SK-N-SH (cell line): ENCODE measurements at regions not wholly inside any gene's neighbourhood (a gene's known extent, or its start where the extent isn't known, plus 50 kb on each side); places are given as distances from the start of the nearest gene placed in this dataset.

Source experiments
- CTCF ChIA-PET: fragments of 300-600, 350-600 bp; formaldehyde crosslinking; extraction: SDS; loops from one replicate; lab custom pipeline; 2021; lab: Yijun Ruan, JAX
- POLR2A ChIA-PET: fragments of 350-600 bp; sonication (Branson Sonifier 250); formaldehyde crosslinking; extraction: SDS; loops from one replicate; lab custom pipeline; 2020; ENCODE audit warnings: antibody characterized with exemption, inconsistent platforms; lab: Yijun Ruan, JAX
- DNase-seq: peaks from one replicate; pipeline ENCODE4 v3.0.0; 2012
- H2AFZ ChIP-seq: fragments of 200-600 bp; sonication (generic); 2 replicates; pipeline ENCODE4 v1.8.1; 2016; ENCODE audit warnings: antibody characterized with exemption, mild to moderate bottlenecking, low read depth
- H3F3A ChIP-seq: fragments of 200-600 bp; sonication (generic); replicated peaks from 2 replicates; pipeline ENCODE3; 2016; ENCODE audit warnings: antibody characterized with exemption, mild to moderate bottlenecking; ENCODE audit not compliant: insufficient read depth
- H3K27ac ChIP-seq, 2 experiments: fragments of 200-500 bp in 1 of 2; fragments of 200-600 bp in 1 of 2; sonication (Bioruptor generic) in 1 of 2; sonication (generic), shearing (Covaris generic) in 1 of 2; 2 replicates each; pipeline versions ENCODE4 v1.5.1 to v1.6.1; 2014 to 2016; ENCODE audit warnings: low read depth in 2 of 2, inconsistent platforms in 1 of 2, low read length in 1 of 2, mild to moderate bottlenecking in 1 of 2, mixed read lengths in 1 of 2
- H3K27me3 ChIP-seq: fragments of 200-600 bp; sonication (generic), shearing (Covaris generic); 2 replicates; pipeline ENCODE4 v1.6.1; 2016; ENCODE audit warnings: mixed run types; ENCODE audit not compliant: insufficient read depth
- H3K36me3 ChIP-seq, 2 experiments: fragments of 200-500 bp in 1 of 2; fragments of 200-600 bp in 1 of 2; sonication (Bioruptor generic) in 1 of 2; sonication (generic) in 1 of 2; replicated peaks in 1 of 2; 2 replicates each; pipeline versions ENCODE3 to v1.5.1; 2014 to 2016; ENCODE audit warnings: low read length in 1 of 2, mild to moderate bottlenecking in 1 of 2; ENCODE audit not compliant: insufficient read depth in 2 of 2, control insufficient read depth in 1 of 2
- H3K4me1 ChIP-seq, 2 experiments: fragments of 200-500 bp in 1 of 2; fragments of 200-600 bp in 1 of 2; sonication (Bioruptor generic) in 1 of 2; sonication (generic), shearing (Covaris generic) in 1 of 2; 2 replicates each; pipeline versions ENCODE4 v1.5.1 to v1.6.1; 2014 to 2016; ENCODE audit warnings: low read depth in 1 of 2, low read length in 1 of 2, mixed run types in 1 of 2; ENCODE audit not compliant: insufficient read depth in 2 of 2, control insufficient read depth in 1 of 2
- H3K4me2 ChIP-seq: fragments of 200-600 bp; sonication (generic), shearing (Covaris generic); 2 replicates; pipeline ENCODE4 v1.6.1; 2017; ENCODE audit warnings: mixed run types
- H3K4me3 ChIP-seq, 2 experiments: fragments of 200-500 bp in 1 of 2; fragments of 200-600 bp in 1 of 2; sonication (Bioruptor generic) in 1 of 2; sonication (generic), shearing (Covaris generic) in 1 of 2; 2 replicates each; pipeline versions ENCODE4 v1.5.1 to v1.8.1; 2014 to 2016; ENCODE audit warnings: low read depth in 2 of 2, inconsistent platforms in 1 of 2, low read length in 1 of 2, mild to moderate bottlenecking in 1 of 2, mixed read lengths in 1 of 2, moderate library complexity in 1 of 2
- H3K79me2 ChIP-seq: fragments of 200-600 bp; sonication (generic); 2 replicates; pipeline ENCODE4 v1.8.1; 2017; ENCODE audit warnings: mild to moderate bottlenecking; ENCODE audit not compliant: insufficient read depth
- H3K9ac ChIP-seq: fragments of 200-600 bp; sonication (generic); 2 replicates; pipeline ENCODE4 v1.6.1; 2017; ENCODE audit warnings: mixed run types
- H3K9me2 ChIP-seq: fragments of 200-600 bp; sonication (generic); 2 replicates; pipeline ENCODE4 v1.6.1; 2017; ENCODE audit warnings: mixed run types
- H3K9me3 ChIP-seq: fragments of 200-600 bp; sonication (generic); 2 replicates; pipeline ENCODE4 v1.6.1; 2017; ENCODE audit warnings: mixed run types, mild to moderate bottlenecking, moderate library complexity
- H4K20me1 ChIP-seq: fragments of 200-600 bp; sonication (generic); 2 replicates; pipeline ENCODE4 v1.6.1; 2017; ENCODE audit warnings: mild to moderate bottlenecking, mixed run types; ENCODE audit not compliant: insufficient read depth
- FOXJ3 ChIP-seq: sonication (generic); formaldehyde crosslinking; IDR thresholded peaks from 2 replicates; pipeline ENCODE4 v1.5.1; 2020; ENCODE audit warnings: mild to moderate bottlenecking, missing genetic modification reagents
- GABPA ChIP-seq: IDR thresholded peaks from 2 replicates; pipeline ENCODE4 v1.4.0; 2012; ENCODE audit warnings: low read depth, mild to moderate bottlenecking
- MEF2A ChIP-seq: IDR thresholded peaks from 2 replicates; pipeline ENCODE4 v1.4.0; 2012; ENCODE audit warnings: low read depth, borderline replicate concordance
- MXI1 ChIP-seq: IDR thresholded peaks from 2 replicates; pipeline ENCODE4 v1.6.1; 2012; ENCODE audit warnings: mild to moderate bottlenecking, low read depth, low read length, improper control_type of control experiment
- SMC3 ChIP-seq: IDR thresholded peaks from 2 replicates; pipeline ENCODE4 v1.6.1; 2012; ENCODE audit warnings: low read depth, low read length, improper control_type of control experiment
- WGBS: methylation state at CpG from one replicate; pipeline ENCODE4 v1.1.6; 2017; ENCODE audit warnings: low lambda C conversion rate; 5-methylcytosine and 5-hydroxymethylcytosine counted together
- TF ChIP-seq, protein P1 (sequence below): IDR thresholded peaks from 2 replicates; pipeline ENCODE4 v1.4.0; 2012; ENCODE audit warnings: low read depth
- TF ChIP-seq, protein P2 (sequence below): fragments of 200-600 bp; sonication (generic); IDR thresholded peaks from 2 replicates; pipeline ENCODE4 v1.6.1; 2017; ENCODE audit warnings: antibody characterized with exemption, mild to moderate bottlenecking, moderate library complexity
- TF ChIP-seq, protein P3 (sequence below): IDR thresholded peaks from 2 replicates; pipeline ENCODE4 v1.6.1; 2012; ENCODE audit warnings: mild to moderate bottlenecking, low read depth, low read length, moderate library complexity

GRCh38 chr2:176969642-176970359, 242.8 kb upstream of the HNRNPA3 start:
- H2AFZ ChIP-seq = no peak overlapping the region
- no peak overlapping the region for H3K27ac ChIP-seq
- no peaks in the 10 kb centered on the region for H3K9me2 ChIP-seq
- H3K4me2 ChIP-seq = no peak overlapping the region
- no peak for DNase-seq
- no peak overlapping the region for H3K4me3 ChIP-seq
- no peaks in the 10 kb centered on the region for H3K9me3 ChIP-seq
- H4K20me1 ChIP-seq = no peaks in the 10 kb centered on the region
- H3K36me3 ChIP-seq = no peaks in the 10 kb centered on the region
- 31% methylated on average over 2 of the region's 2 CpGs for WGBS
- no peaks in the 10 kb centered on the region for H3K79me2 ChIP-seq
- no peaks in the 10 kb centered on the region for H3F3A ChIP-seq
- POLR2A ChIA-PET = no interaction called here
- H3K4me1 ChIP-seq = no peaks in the 10 kb centered on the region
- CTCF ChIA-PET = interaction anchor here (0.6 to 1.4 kb wide), 3 partner anchors 12 to 155 kb away, joined by 3 to 4 read pairs (median 3); no protein-coding TSS in a partner anchor
- H3K27me3 ChIP-seq = no peaks in the 10 kb centered on the region; the same call in 1 of the 2 replicates
- H3K9ac ChIP-seq = no peak overlapping the region
- TF ChIP-seq FOXJ3 (no peak), MEF2A (no peak), GABPA (no peak), MXI1 (no peak), SMC3 (no peak)
- TF ChIP-seq, protein P1, sequence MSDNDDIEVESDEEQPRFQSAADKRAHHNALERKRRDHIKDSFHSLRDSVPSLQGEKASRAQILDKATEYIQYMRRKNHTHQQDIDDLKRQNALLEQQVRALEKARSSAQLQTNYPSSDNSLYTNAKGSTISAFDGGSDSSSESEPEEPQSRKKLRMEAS = no peak
- TF ChIP-seq, protein P2, sequence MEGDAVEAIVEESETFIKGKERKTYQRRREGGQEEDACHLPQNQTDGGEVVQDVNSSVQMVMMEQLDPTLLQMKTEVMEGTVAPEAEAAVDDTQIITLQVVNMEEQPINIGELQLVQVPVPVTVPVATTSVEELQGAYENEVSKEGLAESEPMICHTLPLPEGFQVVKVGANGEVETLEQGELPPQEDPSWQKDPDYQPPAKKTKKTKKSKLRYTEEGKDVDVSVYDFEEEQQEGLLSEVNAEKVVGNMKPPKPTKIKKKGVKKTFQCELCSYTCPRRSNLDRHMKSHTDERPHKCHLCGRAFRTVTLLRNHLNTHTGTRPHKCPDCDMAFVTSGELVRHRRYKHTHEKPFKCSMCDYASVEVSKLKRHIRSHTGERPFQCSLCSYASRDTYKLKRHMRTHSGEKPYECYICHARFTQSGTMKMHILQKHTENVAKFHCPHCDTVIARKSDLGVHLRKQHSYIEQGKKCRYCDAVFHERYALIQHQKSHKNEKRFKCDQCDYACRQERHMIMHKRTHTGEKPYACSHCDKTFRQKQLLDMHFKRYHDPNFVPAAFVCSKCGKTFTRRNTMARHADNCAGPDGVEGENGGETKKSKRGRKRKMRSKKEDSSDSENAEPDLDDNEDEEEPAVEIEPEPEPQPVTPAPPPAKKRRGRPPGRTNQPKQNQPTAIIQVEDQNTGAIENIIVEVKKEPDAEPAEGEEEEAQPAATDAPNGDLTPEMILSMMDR = no peak
- TF ChIP-seq, protein P3, sequence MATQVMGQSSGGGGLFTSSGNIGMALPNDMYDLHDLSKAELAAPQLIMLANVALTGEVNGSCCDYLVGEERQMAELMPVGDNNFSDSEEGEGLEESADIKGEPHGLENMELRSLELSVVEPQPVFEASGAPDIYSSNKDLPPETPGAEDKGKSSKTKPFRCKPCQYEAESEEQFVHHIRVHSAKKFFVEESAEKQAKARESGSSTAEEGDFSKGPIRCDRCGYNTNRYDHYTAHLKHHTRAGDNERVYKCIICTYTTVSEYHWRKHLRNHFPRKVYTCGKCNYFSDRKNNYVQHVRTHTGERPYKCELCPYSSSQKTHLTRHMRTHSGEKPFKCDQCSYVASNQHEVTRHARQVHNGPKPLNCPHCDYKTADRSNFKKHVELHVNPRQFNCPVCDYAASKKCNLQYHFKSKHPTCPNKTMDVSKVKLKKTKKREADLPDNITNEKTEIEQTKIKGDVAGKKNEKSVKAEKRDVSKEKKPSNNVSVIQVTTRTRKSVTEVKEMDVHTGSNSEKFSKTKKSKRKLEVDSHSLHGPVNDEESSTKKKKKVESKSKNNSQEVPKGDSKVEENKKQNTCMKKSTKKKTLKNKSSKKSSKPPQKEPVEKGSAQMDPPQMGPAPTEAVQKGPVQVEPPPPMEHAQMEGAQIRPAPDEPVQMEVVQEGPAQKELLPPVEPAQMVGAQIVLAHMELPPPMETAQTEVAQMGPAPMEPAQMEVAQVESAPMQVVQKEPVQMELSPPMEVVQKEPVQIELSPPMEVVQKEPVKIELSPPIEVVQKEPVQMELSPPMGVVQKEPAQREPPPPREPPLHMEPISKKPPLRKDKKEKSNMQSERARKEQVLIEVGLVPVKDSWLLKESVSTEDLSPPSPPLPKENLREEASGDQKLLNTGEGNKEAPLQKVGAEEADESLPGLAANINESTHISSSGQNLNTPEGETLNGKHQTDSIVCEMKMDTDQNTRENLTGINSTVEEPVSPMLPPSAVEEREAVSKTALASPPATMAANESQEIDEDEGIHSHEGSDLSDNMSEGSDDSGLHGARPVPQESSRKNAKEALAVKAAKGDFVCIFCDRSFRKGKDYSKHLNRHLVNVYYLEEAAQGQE = no peak
